ENCODE measurements at regions not wholly inside any gene's neighbourhood (a gene's known extent, or its start where the extent isn't known, plus 50 kb on each side); places are given as distances from the start of the nearest gene placed in this dataset.
"Not testable (repeated sequence)": the region's sequence is repeated elsewhere in the genome, so short reads cannot be mapped to it uniquely, and the experiment has no call there.

- H3K9ac ChIP-seq (ENCODE audit: low read length): not testable (repeated sequence)
These were observed 99.2 kb downstream of the SPATA31A6 start for GRCh38 chr9:42282531-42283178.

GRCh38 chr9:42283179-42283543 is 99.7 kb downstream of the SPATA31A6 start:
- not testable (repeated sequence) for H3K9ac ChIP-seq (ENCODE audit: low read length); H3K4me1 ChIP-seq (ENCODE audit: low read length); H3K9me2 ChIP-seq (replicated peaks; ENCODE audit: insufficient read depth, low read length); H3K9me3 ChIP-seq (ENCODE audit: low read length); H3K79me2 ChIP-seq (ENCODE audit: low read length); DNase-seq; H3K4me3 ChIP-seq (ENCODE audit: low read length); H3K27ac ChIP-seq (ENCODE audit: low read length); H4K20me1 ChIP-seq (ENCODE audit: insufficient read depth, low read depth, low read length); H3K4me2 ChIP-seq (ENCODE audit: low read depth, low read length, poor library complexity, severe bottlenecking); H2AFZ ChIP-seq (ENCODE audit: low read length); H3K36me3 ChIP-seq (ENCODE audit: insufficient read depth, low read length); H3K27me3 ChIP-seq (ENCODE audit: low read length)

More at GRCh38 chr9:42282531-42283178, 99.2 kb downstream of the SPATA31A6 start:
- not testable (repeated sequence) for H3K9me3 ChIP-seq (ENCODE audit: low read length); H3K27ac ChIP-seq (ENCODE audit: low read length); H3K9me2 ChIP-seq (replicated peaks; ENCODE audit: insufficient read depth, low read length); H3K79me2 ChIP-seq (ENCODE audit: low read length); H2AFZ ChIP-seq (ENCODE audit: low read length); H4K20me1 ChIP-seq (ENCODE audit: insufficient read depth, low read depth, low read length); H3K36me3 ChIP-seq (ENCODE audit: insufficient read depth, low read length); DNase-seq; H3K4me2 ChIP-seq (ENCODE audit: low read depth, low read length, poor library complexity, severe bottlenecking); H3K4me3 ChIP-seq (ENCODE audit: low read length); H3K27me3 ChIP-seq (ENCODE audit: low read length); H3K4me1 ChIP-seq (ENCODE audit: low read length)

GRCh38 chr9:42286145-42286845 is 102.8 kb downstream of the SPATA31A6 start:
- not testable (repeated sequence) for H3K27ac ChIP-seq (ENCODE audit: low read length); H3K27me3 ChIP-seq (ENCODE audit: low read length); H3K9ac ChIP-seq (ENCODE audit: low read length); DNase-seq; H3K36me3 ChIP-seq (ENCODE audit: insufficient read depth, low read length); H3K9me2 ChIP-seq (replicated peaks; ENCODE audit: insufficient read depth, low read length); H3K79me2 ChIP-seq (ENCODE audit: low read length); H3K4me2 ChIP-seq (ENCODE audit: low read depth, low read length, poor library complexity, severe bottlenecking); H2AFZ ChIP-seq (ENCODE audit: low read length); H3K4me3 ChIP-seq (ENCODE audit: low read length); H3K9me3 ChIP-seq (ENCODE audit: low read length); H3K4me1 ChIP-seq (ENCODE audit: low read length); H4K20me1 ChIP-seq (ENCODE audit: insufficient read depth, low read depth, low read length)

GRCh38 chr9:42288002-42288864 is 104.8 kb downstream of the SPATA31A6 start:
- not testable (repeated sequence) for H3K27me3 ChIP-seq (ENCODE audit: low read length); H4K20me1 ChIP-seq (ENCODE audit: insufficient read depth, low read depth, low read length); H3K4me2 ChIP-seq (ENCODE audit: low read depth, low read length, poor library complexity, severe bottlenecking); H3K79me2 ChIP-seq (ENCODE audit: low read length); DNase-seq; H3K9me3 ChIP-seq (ENCODE audit: low read length); H3K9ac ChIP-seq (ENCODE audit: low read length); H3K27ac ChIP-seq (ENCODE audit: low read length); H3K9me2 ChIP-seq (replicated peaks; ENCODE audit: insufficient read depth, low read length); H3K4me3 ChIP-seq (ENCODE audit: low read length); H2AFZ ChIP-seq (ENCODE audit: low read length); H3K4me1 ChIP-seq (ENCODE audit: low read length); H3K36me3 ChIP-seq (ENCODE audit: insufficient read depth, low read length)

GRCh38 chr9:42288865-42289229 is 105.4 kb downstream of the SPATA31A6 start:
- not testable (repeated sequence) for H2AFZ ChIP-seq (ENCODE audit: low read length); H3K4me2 ChIP-seq (ENCODE audit: low read depth, low read length, poor library complexity, severe bottlenecking); H3K9me3 ChIP-seq (ENCODE audit: low read length); DNase-seq; H3K9ac ChIP-seq (ENCODE audit: low read length); H3K4me1 ChIP-seq (ENCODE audit: low read length); H3K9me2 ChIP-seq (replicated peaks; ENCODE audit: insufficient read depth, low read length); H4K20me1 ChIP-seq (ENCODE audit: insufficient read depth, low read depth, low read length); H3K27me3 ChIP-seq (ENCODE audit: low read length); H3K79me2 ChIP-seq (ENCODE audit: low read length); H3K4me3 ChIP-seq (ENCODE audit: low read length); H3K27ac ChIP-seq (ENCODE audit: low read length); H3K36me3 ChIP-seq (ENCODE audit: insufficient read depth, low read length)

GRCh38 chr9:42300124-42300523 is 116.7 kb downstream of the SPATA31A6 start:
- not testable (repeated sequence) for H3K4me2 ChIP-seq (ENCODE audit: low read depth, low read length, poor library complexity, severe bottlenecking); H4K20me1 ChIP-seq (ENCODE audit: insufficient read depth, low read depth, low read length); H3K36me3 ChIP-seq (ENCODE audit: insufficient read depth, low read length); H3K9me3 ChIP-seq (ENCODE audit: low read length); H3K27ac ChIP-seq (ENCODE audit: low read length); H2AFZ ChIP-seq (ENCODE audit: low read length); H3K4me1 ChIP-seq (ENCODE audit: low read length); H3K27me3 ChIP-seq (ENCODE audit: low read length); DNase-seq; H3K79me2 ChIP-seq (ENCODE audit: low read length); H3K9me2 ChIP-seq (replicated peaks; ENCODE audit: insufficient read depth, low read length); H3K4me3 ChIP-seq (ENCODE audit: low read length); H3K9ac ChIP-seq (ENCODE audit: low read length)

GRCh38 chr9:42306625-42307024 is 123.2 kb downstream of the SPATA31A6 start:
- not testable (repeated sequence) for H3K9me2 ChIP-seq (replicated peaks; ENCODE audit: insufficient read depth, low read length); H3K27me3 ChIP-seq (ENCODE audit: low read length); DNase-seq; H3K4me3 ChIP-seq (ENCODE audit: low read length); H3K4me1 ChIP-seq (ENCODE audit: low read length); H2AFZ ChIP-seq (ENCODE audit: low read length); H3K9me3 ChIP-seq (ENCODE audit: low read length); H3K4me2 ChIP-seq (ENCODE audit: low read depth, low read length, poor library complexity, severe bottlenecking); H3K36me3 ChIP-seq (ENCODE audit: insufficient read depth, low read length); H3K9ac ChIP-seq (ENCODE audit: low read length); H4K20me1 ChIP-seq (ENCODE audit: insufficient read depth, low read depth, low read length); H3K27ac ChIP-seq (ENCODE audit: low read length); H3K79me2 ChIP-seq (ENCODE audit: low read length)

- not testable (repeated sequence) for H3K27ac ChIP-seq (ENCODE audit: low read length); H3K36me3 ChIP-seq (ENCODE audit: insufficient read depth, low read length); H3K4me2 ChIP-seq (ENCODE audit: low read depth, low read length, poor library complexity, severe bottlenecking); H2AFZ ChIP-seq (ENCODE audit: low read length); H3K27me3 ChIP-seq (ENCODE audit: low read length); H4K20me1 ChIP-seq (ENCODE audit: insufficient read depth, low read depth, low read length); H3K9ac ChIP-seq (ENCODE audit: low read length); H3K9me2 ChIP-seq (replicated peaks; ENCODE audit: insufficient read depth, low read length); DNase-seq; H3K4me3 ChIP-seq (ENCODE audit: low read length); H3K9me3 ChIP-seq (ENCODE audit: low read length); H3K4me1 ChIP-seq (ENCODE audit: low read length); H3K79me2 ChIP-seq (ENCODE audit: low read length)
These were observed 124.0 kb downstream of the SPATA31A6 start for GRCh38 chr9:42307449-42307848.

All from Karpas-422 (cell line).